ENCODE measurements at regions not wholly inside any gene's neighbourhood (a gene's known extent, or its start where the extent isn't known, plus 50 kb on each side); places are given as distances from the start of the nearest gene placed in this dataset.

GRCh38 chr2:7915302-7916091 lies 766.4 kb upstream of the ID2 start:
- no peaks in the 10 kb centered on the region for H3K36me3 ChIP-seq (replicated peaks in 1 of 2)
- intact Hi-C loops (cut with DNase I): no loop called here
- no peak overlapping the region for H3K27ac ChIP-seq
- H3K4me1 ChIP-seq (replicated peaks in 1 of 2): no peaks in the 10 kb centered on the region
- no peak for DNase-seq
- TF ChIP-seq CTCF (IDR thresholded peaks at IDR 0.05) (no peak), POLR2A (IDR thresholded peaks at IDR 0.05) (no peak)
- H3K27me3 ChIP-seq: no peaks in the 10 kb centered on the region
- no peak overlapping the region for H3K4me3 ChIP-seq
- H3K9me3 ChIP-seq (replicated peaks in 1 of 3): no peaks in the 10 kb centered on the region
- 92 to 96% (median 94%) methylated on average over 14 of the region's 14 CpGs for WGBS, 4 donors

- no peak overlapping the region for H3K27ac ChIP-seq
- intact Hi-C loops (cut with DNase I): no loop called here
- WGBS, 4 donors: 92 to 96% (median 94%) methylated on average over 2 of the region's 2 CpGs
- H3K4me3 ChIP-seq: no peak overlapping the region
- no peaks in the 10 kb centered on the region for H3K36me3 ChIP-seq (replicated peaks in 1 of 2)
- DNase-seq: no peak
- no peaks in the 10 kb centered on the region for H3K9me3 ChIP-seq (replicated peaks in 1 of 3)
- H3K4me1 ChIP-seq (replicated peaks in 1 of 2): no peaks in the 10 kb centered on the region
- no peaks in the 10 kb centered on the region for H3K27me3 ChIP-seq
- no peak for TF ChIP-seq POLR2A (IDR thresholded peaks at IDR 0.05)
- no peak for TF ChIP-seq CTCF (IDR thresholded peaks at IDR 0.05)
Measured at GRCh38 chr2:7916670-7917069, 765.2 kb upstream of the ID2 start.

DNA sequence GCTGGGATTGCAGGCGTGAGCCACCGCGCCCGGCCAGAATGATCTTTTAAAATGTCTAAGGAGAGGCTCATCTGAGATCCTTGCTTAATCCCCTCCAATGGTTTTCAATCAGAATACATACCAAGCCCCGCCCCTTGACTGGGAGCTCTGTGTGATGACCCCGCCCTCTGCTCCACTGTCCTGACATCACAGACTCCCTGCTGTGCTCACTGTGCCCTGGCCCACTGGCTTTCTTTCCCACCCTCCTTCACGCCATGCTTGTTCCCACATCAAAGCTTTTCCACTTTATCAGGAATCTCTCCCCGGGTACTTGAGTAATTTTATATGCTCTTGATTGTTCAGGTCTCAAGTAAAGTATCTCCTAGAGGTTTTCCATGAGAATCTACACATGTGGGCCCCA lies 762.3 kb upstream of the ID2 start:
- H3K4me3 ChIP-seq: no peak overlapping the region
- no peak for TF ChIP-seq POLR2A (IDR thresholded peaks at IDR 0.05)
- no peak for TF ChIP-seq CTCF (IDR thresholded peaks at IDR 0.05)
- 94 to 97% (median 96%) methylated on average over 6 to 8 of the region's 8 CpGs for WGBS, 4 donors
- intact Hi-C loops (cut with DNase I): no loop called here
- H3K9me3 ChIP-seq (replicated peaks in 1 of 3): no peaks in the 10 kb centered on the region
- no peak for DNase-seq
- H3K36me3 ChIP-seq (replicated peaks in 1 of 2): no peaks in the 10 kb centered on the region
- no peaks in the 10 kb centered on the region for H3K27me3 ChIP-seq
- no peaks in the 10 kb centered on the region for H3K4me1 ChIP-seq (replicated peaks in 1 of 2)
- no peak overlapping the region for H3K27ac ChIP-seq

- TF ChIP-seq POLR2A (IDR thresholded peaks at IDR 0.05): no peak
- TF ChIP-seq CTCF (IDR thresholded peaks at IDR 0.05): no peak
- intact Hi-C loops (cut with DNase I): no loop called here
- 76 to 89% (median 82%) methylated on average over 7 of the region's 7 CpGs for WGBS, 4 donors
Measured at GRCh38 chr2:7924023-7924762, 757.7 kb upstream of the ID2 start.

More at GRCh38 chr2:7924023-7924762, 757.7 kb upstream of the ID2 start:
- Histone ChIP-seq H3K27me3 (no peaks in the 10 kb centered on the region), H3K9me3 (replicated peaks in 1 of 3) (no peaks in the 10 kb centered on the region), H3K4me1 (replicated peaks in 1 of 2) (no peaks in the 10 kb centered on the region), H3K27ac (no peak overlapping the region), H3K36me3 (replicated peaks in 1 of 2) (no peaks in the 10 kb centered on the region), H3K4me3 (no peak overlapping the region)
- DNase-seq: no peak

Measured in adrenal gland (tissue), 9 donors.